ENCODE measurements at regions not wholly inside any gene's neighbourhood (a gene's known extent, or its start where the extent isn't known, plus 50 kb on each side); places are given as distances from the start of the nearest gene placed in this dataset.

DNA sequence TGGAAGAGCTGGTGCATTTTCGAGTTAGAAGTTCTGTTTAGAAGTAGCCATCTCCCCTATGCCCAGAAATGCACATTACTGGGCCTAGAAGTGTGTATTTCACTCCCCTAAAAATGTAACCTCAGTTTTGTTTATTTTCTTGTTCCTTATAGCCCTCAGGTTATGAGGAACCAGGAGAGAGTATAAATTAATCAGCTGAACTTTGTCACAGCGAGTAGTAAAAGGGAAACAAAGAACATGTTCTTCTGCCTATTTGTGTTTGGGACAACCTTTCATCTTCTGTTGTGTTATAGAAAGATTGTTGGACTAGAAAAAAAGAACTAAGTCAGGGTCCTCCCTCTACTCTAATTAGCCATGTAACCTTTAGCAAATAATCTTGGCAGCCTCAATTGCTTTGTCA is 160.5 kb upstream of the PDE4B start:
- Histone ChIP-seq H3K79me2 (replicated peaks; ENCODE audit: insufficient read depth) (no peaks in the 10 kb centered on the region), H3F3A (replicated peaks; ENCODE audit: low read depth) (no peaks in the 10 kb centered on the region), H4K20me1 (replicated peaks; ENCODE audit: insufficient read depth) (no peaks in the 10 kb centered on the region), H3K36me3 (ENCODE audit: insufficient read depth) (no peaks in the 10 kb centered on the region), H3K4me1 (ENCODE audit: insufficient read depth) (no peaks in the 10 kb centered on the region), H3K27ac (ENCODE audit: low read depth) (no peak overlapping the region), H3K4me3 (no peak overlapping the region), H3K4me2 (no peak overlapping the region), H2AFZ (no peak overlapping the region), H3K9me2 (ENCODE audit: insufficient read depth) (no peaks in the 10 kb centered on the region), H3K27me3 (ENCODE audit: insufficient read depth) (no peaks in the 10 kb centered on the region)
- Mint-ChIP-seq H3K4me3 (no peak overlapping the region), H3K9me3 (no peaks in the 10 kb centered on the region), H3K4me1 (no peaks in the 10 kb centered on the region), H3K27ac (no peak overlapping the region), H3K27me3 (ENCODE audit: insufficient read depth, low read depth, poor library complexity) (no peaks in the 10 kb centered on the region), H3K36me3 (ENCODE audit: low read depth) (no peaks in the 10 kb centered on the region)
- no peak for DNase-seq (ENCODE audit: low spot score)
- no peak for ATAC-seq
- TF ChIP-seq, protein P1, sequence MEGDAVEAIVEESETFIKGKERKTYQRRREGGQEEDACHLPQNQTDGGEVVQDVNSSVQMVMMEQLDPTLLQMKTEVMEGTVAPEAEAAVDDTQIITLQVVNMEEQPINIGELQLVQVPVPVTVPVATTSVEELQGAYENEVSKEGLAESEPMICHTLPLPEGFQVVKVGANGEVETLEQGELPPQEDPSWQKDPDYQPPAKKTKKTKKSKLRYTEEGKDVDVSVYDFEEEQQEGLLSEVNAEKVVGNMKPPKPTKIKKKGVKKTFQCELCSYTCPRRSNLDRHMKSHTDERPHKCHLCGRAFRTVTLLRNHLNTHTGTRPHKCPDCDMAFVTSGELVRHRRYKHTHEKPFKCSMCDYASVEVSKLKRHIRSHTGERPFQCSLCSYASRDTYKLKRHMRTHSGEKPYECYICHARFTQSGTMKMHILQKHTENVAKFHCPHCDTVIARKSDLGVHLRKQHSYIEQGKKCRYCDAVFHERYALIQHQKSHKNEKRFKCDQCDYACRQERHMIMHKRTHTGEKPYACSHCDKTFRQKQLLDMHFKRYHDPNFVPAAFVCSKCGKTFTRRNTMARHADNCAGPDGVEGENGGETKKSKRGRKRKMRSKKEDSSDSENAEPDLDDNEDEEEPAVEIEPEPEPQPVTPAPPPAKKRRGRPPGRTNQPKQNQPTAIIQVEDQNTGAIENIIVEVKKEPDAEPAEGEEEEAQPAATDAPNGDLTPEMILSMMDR (conservative IDR thresholded peaks at IDR 0.05; ENCODE audit: low read depth in 2 of 2) = no peak
- no peak for TF ChIP-seq POLR2AphosphoS5 (IDR thresholded peaks at IDR 0.05; ENCODE audit: low read depth)
- TF ChIP-seq ZNF331 (CRISPR knock-in tag; IDR thresholded peaks at IDR 0.05; ENCODE audit: low read depth) = no peak
- TF ChIP-seq CREB1 (CRISPR knock-in tag; IDR thresholded peaks at IDR 0.05; ENCODE audit: low read depth) = no peak
- no peak for TF ChIP-seq ZNF114 (CRISPR knock-in tag; IDR thresholded peaks at IDR 0.05)
- TF ChIP-seq, protein P2, sequence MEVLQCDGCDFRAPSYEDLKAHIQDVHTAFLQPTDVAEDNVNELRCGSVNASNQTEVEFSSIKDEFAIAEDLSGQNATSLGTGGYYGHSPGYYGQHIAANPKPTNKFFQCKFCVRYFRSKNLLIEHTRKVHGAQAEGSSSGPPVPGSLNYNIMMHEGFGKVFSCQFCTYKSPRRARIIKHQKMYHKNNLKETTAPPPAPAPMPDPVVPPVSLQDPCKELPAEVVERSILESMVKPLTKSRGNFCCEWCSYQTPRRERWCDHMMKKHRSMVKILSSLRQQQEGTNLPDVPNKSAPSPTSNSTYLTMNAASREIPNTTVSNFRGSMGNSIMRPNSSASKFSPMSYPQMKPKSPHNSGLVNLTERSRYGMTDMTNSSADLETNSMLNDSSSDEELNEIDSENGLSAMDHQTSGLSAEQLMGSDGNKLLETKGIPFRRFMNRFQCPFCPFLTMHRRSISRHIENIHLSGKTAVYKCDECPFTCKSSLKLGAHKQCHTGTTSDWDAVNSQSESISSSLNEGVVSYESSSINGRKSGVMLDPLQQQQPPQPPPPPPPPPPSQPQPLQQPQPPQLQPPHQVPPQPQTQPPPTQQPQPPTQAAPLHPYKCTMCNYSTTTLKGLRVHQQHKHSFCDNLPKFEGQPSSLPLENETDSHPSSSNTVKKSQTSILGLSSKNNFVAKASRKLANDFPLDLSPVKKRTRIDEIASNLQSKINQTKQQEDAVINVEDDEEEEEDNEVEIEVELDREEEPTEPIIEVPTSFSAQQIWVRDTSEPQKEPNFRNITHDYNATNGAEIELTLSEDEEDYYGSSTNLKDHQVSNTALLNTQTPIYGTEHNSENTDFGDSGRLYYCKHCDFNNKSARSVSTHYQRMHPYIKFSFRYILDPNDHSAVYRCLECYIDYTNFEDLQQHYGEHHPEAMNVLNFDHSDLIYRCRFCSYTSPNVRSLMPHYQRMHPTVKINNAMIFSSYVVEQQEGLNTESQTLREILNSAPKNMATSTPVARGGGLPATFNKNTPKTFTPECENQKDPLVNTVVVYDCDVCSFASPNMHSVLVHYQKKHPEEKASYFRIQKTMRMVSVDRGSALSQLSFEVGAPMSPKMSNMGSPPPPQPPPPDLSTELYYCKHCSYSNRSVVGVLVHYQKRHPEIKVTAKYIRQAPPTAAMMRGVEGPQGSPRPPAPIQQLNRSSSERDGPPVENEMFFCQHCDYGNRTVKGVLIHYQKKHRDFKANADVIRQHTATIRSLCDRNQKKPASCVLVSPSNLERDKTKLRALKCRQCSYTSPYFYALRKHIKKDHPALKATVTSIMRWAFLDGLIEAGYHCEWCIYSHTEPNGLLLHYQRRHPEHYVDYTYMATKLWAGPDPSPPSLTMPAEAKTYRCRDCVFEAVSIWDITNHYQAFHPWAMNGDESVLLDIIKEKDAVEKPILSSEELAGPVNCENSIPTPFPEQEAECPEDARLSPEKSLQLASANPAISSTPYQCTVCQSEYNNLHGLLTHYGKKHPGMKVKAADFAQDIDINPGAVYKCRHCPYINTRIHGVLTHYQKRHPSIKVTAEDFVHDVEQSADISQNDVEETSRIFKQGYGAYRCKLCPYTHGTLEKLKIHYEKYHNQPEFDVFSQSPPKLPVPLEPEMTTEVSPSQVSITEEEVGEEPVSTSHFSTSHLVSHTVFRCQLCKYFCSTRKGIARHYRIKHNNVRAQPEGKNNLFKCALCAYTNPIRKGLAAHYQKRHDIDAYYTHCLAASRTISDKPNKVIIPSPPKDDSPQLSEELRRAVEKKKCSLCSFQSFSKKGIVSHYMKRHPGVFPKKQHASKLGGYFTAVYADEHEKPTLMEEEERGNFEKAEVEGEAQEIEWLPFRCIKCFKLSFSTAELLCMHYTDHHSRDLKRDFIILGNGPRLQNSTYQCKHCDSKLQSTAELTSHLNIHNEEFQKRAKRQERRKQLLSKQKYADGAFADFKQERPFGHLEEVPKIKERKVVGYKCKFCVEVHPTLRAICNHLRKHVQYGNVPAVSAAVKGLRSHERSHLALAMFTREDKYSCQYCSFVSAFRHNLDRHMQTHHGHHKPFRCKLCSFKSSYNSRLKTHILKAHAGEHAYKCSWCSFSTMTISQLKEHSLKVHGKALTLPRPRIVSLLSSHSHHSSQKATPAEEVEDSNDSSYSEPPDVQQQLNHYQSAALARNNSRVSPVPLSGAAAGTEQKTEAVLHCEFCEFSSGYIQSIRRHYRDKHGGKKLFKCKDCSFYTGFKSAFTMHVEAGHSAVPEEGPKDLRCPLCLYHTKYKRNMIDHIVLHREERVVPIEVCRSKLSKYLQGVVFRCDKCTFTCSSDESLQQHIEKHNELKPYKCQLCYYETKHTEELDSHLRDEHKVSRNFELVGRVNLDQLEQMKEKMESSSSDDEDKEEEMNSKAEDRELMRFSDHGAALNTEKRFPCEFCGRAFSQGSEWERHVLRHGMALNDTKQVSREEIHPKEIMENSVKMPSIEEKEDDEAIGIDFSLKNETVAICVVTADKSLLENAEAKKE (CRISPR knock-in tag; IDR thresholded peaks at IDR 0.05) = no peak
- no peak for TF ChIP-seq EZH2phosphoT487 (IDR thresholded peaks at IDR 0.05; ENCODE audit: unreplicated experiment)
- TF ChIP-seq, protein P3, sequence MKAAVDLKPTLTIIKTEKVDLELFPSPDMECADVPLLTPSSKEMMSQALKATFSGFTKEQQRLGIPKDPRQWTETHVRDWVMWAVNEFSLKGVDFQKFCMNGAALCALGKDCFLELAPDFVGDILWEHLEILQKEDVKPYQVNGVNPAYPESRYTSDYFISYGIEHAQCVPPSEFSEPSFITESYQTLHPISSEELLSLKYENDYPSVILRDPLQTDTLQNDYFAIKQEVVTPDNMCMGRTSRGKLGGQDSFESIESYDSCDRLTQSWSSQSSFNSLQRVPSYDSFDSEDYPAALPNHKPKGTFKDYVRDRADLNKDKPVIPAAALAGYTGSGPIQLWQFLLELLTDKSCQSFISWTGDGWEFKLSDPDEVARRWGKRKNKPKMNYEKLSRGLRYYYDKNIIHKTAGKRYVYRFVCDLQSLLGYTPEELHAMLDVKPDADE (IDR thresholded peaks at IDR 0.05) = no peak
- TF ChIP-seq, protein P4, sequence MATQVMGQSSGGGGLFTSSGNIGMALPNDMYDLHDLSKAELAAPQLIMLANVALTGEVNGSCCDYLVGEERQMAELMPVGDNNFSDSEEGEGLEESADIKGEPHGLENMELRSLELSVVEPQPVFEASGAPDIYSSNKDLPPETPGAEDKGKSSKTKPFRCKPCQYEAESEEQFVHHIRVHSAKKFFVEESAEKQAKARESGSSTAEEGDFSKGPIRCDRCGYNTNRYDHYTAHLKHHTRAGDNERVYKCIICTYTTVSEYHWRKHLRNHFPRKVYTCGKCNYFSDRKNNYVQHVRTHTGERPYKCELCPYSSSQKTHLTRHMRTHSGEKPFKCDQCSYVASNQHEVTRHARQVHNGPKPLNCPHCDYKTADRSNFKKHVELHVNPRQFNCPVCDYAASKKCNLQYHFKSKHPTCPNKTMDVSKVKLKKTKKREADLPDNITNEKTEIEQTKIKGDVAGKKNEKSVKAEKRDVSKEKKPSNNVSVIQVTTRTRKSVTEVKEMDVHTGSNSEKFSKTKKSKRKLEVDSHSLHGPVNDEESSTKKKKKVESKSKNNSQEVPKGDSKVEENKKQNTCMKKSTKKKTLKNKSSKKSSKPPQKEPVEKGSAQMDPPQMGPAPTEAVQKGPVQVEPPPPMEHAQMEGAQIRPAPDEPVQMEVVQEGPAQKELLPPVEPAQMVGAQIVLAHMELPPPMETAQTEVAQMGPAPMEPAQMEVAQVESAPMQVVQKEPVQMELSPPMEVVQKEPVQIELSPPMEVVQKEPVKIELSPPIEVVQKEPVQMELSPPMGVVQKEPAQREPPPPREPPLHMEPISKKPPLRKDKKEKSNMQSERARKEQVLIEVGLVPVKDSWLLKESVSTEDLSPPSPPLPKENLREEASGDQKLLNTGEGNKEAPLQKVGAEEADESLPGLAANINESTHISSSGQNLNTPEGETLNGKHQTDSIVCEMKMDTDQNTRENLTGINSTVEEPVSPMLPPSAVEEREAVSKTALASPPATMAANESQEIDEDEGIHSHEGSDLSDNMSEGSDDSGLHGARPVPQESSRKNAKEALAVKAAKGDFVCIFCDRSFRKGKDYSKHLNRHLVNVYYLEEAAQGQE (IDR thresholded peaks at IDR 0.05; ENCODE audit: unreplicated experiment) = no peak
- TF ChIP-seq STAT1 (IDR thresholded peaks at IDR 0.05; ENCODE audit: unreplicated experiment) = no peak
- no peak for TF ChIP-seq JUNB (IDR thresholded peaks at IDR 0.05; ENCODE audit: unreplicated experiment)
- no peak for TF ChIP-seq NANOG (IDR thresholded peaks at IDR 0.05; ENCODE audit: borderline replicate concordance)
- TF ChIP-seq EZH2 (IDR thresholded peaks at IDR 0.05; ENCODE audit: low read depth, unreplicated experiment) = no peak
